ENCODE measurements at regions not wholly inside any gene's neighbourhood (a gene's known extent, or its start where the extent isn't known, plus 50 kb on each side); places are given as distances from the start of the nearest gene placed in this dataset.
A peak's percentile ranks its signal among the peaks of the same experiment; 100 is the strongest.

- TF ChIP-seq GATA3 (IDR thresholded peaks at IDR 0.05; ENCODE audit: low read depth, low read length) = no peak
- no peak for TF ChIP-seq GATA2 (IDR thresholded peaks at IDR 0.05; ENCODE audit: low read depth, low read length)
These were observed 124.9 kb upstream of the TLE3 start for GRCh38 chr15:70222606-70223005.

GRCh38 chr15:70220490-70221096 lies 122.9 kb upstream of the TLE3 start:
- TF ChIP-seq GATA3 (IDR thresholded peaks at IDR 0.05; ENCODE audit: low read depth, low read length) (no peak), GATA2 (IDR thresholded peaks at IDR 0.05; ENCODE audit: low read depth, low read length) (peak; percentile 53)

- TF ChIP-seq GATA3 (IDR thresholded peaks at IDR 0.05; ENCODE audit: low read depth, low read length) (no peak), GATA2 (IDR thresholded peaks at IDR 0.05; ENCODE audit: low read depth, low read length) (no peak)
These were observed 122.2 kb upstream of the TLE3 start for GRCh38 chr15:70219966-70220365.

GRCh38 chr15:70219256-70219895 lies 121.7 kb upstream of the TLE3 start:
- TF ChIP-seq GATA3 (IDR thresholded peaks at IDR 0.05; ENCODE audit: low read depth, low read length) (no peak), GATA2 (IDR thresholded peaks at IDR 0.05; ENCODE audit: low read depth, low read length) (no peak)

GRCh38 chr15:70217226-70218160 lies 119.8 kb upstream of the TLE3 start:
- TF ChIP-seq GATA3 (IDR thresholded peaks at IDR 0.05; ENCODE audit: low read depth, low read length) (no peak), GATA2 (IDR thresholded peaks at IDR 0.05; ENCODE audit: low read depth, low read length) (no peak)

GRCh38 chr15:70215951-70216350 lies 118.2 kb upstream of the TLE3 start:
- no peak for TF ChIP-seq GATA2 (IDR thresholded peaks at IDR 0.05; ENCODE audit: low read depth, low read length)
- TF ChIP-seq GATA3 (IDR thresholded peaks at IDR 0.05; ENCODE audit: low read depth, low read length) = no peak

GRCh38 chr15:70214941-70215635 lies 117.4 kb upstream of the TLE3 start:
- TF ChIP-seq GATA3 (IDR thresholded peaks at IDR 0.05; ENCODE audit: low read depth, low read length) = no peak
- no peak for TF ChIP-seq GATA2 (IDR thresholded peaks at IDR 0.05; ENCODE audit: low read depth, low read length)

GRCh38 chr15:70214276-70214675 lies 116.6 kb upstream of the TLE3 start:
- TF ChIP-seq GATA3 (IDR thresholded peaks at IDR 0.05; ENCODE audit: low read depth, low read length) = no peak
- no peak for TF ChIP-seq GATA2 (IDR thresholded peaks at IDR 0.05; ENCODE audit: low read depth, low read length)

GRCh38 chr15:70213794-70214193 lies 116.1 kb upstream of the TLE3 start:
- TF ChIP-seq GATA3 (IDR thresholded peaks at IDR 0.05; ENCODE audit: low read depth, low read length) (no peak), GATA2 (IDR thresholded peaks at IDR 0.05; ENCODE audit: low read depth, low read length) (no peak)

GRCh38 chr15:70212963-70213315 lies 115.2 kb upstream of the TLE3 start:
- TF ChIP-seq GATA3 (IDR thresholded peaks at IDR 0.05; ENCODE audit: low read depth, low read length) = no peak
- no peak for TF ChIP-seq GATA2 (IDR thresholded peaks at IDR 0.05; ENCODE audit: low read depth, low read length)

GRCh38 chr15:70212286-70212962 lies 114.7 kb upstream of the TLE3 start:
- TF ChIP-seq GATA3 (IDR thresholded peaks at IDR 0.05; ENCODE audit: low read depth, low read length) (no peak), GATA2 (IDR thresholded peaks at IDR 0.05; ENCODE audit: low read depth, low read length) (no peak)

GRCh38 chr15:70210528-70210927 lies 112.8 kb upstream of the TLE3 start:
- TF ChIP-seq GATA2 (IDR thresholded peaks at IDR 0.05; ENCODE audit: low read depth, low read length) = no peak
- TF ChIP-seq GATA3 (IDR thresholded peaks at IDR 0.05; ENCODE audit: low read depth, low read length) = no peak

- TF ChIP-seq GATA2 (IDR thresholded peaks at IDR 0.05; ENCODE audit: low read depth, low read length) (no peak), GATA3 (IDR thresholded peaks at IDR 0.05; ENCODE audit: low read depth, low read length) (no peak)
These were observed 112.4 kb upstream of the TLE3 start for GRCh38 chr15:70210076-70210475.
